Skeletal muscle cell (primary cell): ENCODE measurements at regions not wholly inside any gene's neighbourhood (a gene's known extent, or its start where the extent isn't known, plus 50 kb on each side); places are given as distances from the start of the nearest gene placed in this dataset.
A peak's percentile ranks its signal among the peaks of the same experiment; 100 is the strongest.

ENCODE experiments used
- DNase-seq: peaks from one replicate; pipeline ENCODE4 v3.0.0-alpha.2; 2010; ENCODE audit warnings: low read depth
- H3K4me3 ChIP-seq: 2 replicates; pipeline ENCODE4 v1.5.1; 2011; ENCODE audit warnings: low read depth, mild to moderate bottlenecking, control low read depth, low read length, moderate library complexity

- H3K4me3 ChIP-seq = no peak overlapping the region
- DNase-seq = no peak
Measured at GRCh38 chr10:78526347-78526746, 492.7 kb downstream of the RPS24 start.

GRCh38 chr10:78527296-78527695 is 493.6 kb downstream of the RPS24 start:
- H3K4me3 ChIP-seq = no peak overlapping the region
- no peak for DNase-seq

- no peak for DNase-seq
- H3K4me3 ChIP-seq = no peak overlapping the region
Measured at GRCh38 chr10:78528749-78529204, 495.1 kb downstream of the RPS24 start.

DNA sequence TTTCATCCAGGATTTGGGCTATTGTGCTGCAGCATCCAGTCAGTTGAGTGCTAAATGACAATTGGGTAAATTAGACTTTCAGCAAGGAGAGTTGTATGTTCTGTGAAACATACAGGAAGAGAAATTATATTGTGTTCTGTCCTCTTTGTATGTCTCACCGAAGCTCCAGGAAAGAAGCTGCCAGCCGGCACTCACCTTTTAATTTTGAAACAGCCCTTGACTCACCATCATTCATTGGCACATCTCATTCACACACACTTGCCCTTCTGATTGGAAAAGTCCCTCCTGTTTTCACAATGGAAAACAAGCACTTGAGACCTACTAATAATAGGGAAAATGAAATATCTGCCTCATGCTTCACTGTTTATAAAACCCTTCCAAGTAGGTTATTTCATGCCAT is 495.6 kb downstream of the RPS24 start:
- no peak overlapping the region for H3K4me3 ChIP-seq
- DNase-seq = no peak

DNA sequence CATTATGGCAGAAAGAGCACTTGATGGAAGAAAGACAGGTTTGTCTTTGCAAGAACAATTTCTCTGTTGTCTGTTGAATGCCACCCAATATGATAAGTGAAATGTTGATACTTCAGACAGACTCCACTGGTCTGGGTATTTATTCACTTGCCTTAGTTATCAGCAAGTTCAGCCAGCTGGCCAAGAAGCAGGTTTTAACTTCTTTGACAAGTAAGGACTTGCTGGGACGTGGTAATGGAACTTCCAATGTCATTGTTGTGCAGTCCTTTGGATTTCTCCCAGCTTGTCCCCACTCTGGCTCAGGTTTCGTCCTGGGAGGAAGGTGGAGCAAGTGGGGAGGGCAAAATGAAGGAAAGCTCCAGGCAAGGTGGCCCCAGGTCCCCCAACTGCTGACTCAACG is 497.4 kb downstream of the RPS24 start:
- no peak overlapping the region for H3K4me3 ChIP-seq
- no peak for DNase-seq

- no peak overlapping the region for H3K4me3 ChIP-seq
- DNase-seq = no peak
Measured at GRCh38 chr10:78532480-78533042, 498.9 kb downstream of the RPS24 start.

- no peak overlapping the region for H3K4me3 ChIP-seq
- DNase-seq = no peak
Measured at GRCh38 chr10:78533098-78533497, 499.4 kb downstream of the RPS24 start.

- no peak overlapping the region for H3K4me3 ChIP-seq
- DNase-seq = no peak
Measured at GRCh38 chr10:78533776-78534175, 500.1 kb downstream of the RPS24 start.

DNA sequence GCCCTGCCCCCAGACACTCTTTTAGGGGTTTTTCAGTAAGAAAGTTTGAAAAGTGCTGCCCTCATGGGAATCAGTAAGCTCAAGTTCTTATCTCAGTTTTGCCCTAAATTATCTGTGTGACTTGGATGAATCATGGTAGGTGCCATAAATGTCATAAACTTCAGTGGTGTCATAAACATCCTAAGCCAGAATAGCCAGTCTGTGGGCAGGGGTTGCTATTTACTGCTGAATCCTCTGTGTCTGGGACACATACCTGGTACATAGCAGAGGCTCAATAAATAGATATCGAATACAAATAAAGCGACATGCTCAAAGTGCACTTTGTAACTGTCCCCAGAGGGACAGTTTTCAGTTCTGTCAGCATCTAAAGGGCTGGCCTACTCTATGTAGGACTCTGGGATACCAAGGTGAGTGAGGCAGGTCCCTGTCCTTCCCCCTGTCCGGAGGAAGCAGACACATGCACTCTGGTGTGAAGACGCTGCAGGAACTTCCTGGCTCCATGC is 502.1 kb downstream of the RPS24 start:
- DNase-seq = no peak
- no peak overlapping the region for H3K4me3 ChIP-seq

GRCh38 chr10:78537018-78537417 is 503.4 kb downstream of the RPS24 start:
- DNase-seq = no peak
- no peak overlapping the region for H3K4me3 ChIP-seq

DNA sequence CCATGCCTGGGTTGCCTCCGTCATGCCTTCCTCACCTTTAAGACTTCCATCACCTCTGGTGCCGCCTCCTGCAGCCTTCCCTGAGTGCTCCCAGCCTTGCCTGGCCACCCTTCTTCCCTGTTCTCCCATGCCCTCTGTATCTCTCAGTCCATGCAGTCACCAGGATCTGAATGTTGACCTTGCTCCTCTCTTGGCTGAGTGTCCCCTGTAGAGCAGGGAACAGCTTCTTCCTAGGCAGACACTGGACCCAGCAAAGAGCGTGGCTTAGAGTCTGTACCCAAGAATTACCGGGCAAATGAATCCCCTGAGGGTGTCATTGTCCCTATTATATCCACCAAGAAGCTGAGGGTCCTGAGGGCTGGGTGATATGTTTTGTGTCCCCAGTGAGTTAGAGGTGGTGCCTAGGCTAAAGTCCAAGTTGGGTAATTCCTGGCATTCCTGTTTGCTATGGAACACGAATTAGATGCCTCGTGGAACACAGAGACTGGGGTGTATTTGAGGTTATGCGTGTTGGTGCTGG is 505.6 kb downstream of the RPS24 start:
- DNase-seq = no peak
- no peak overlapping the region for H3K4me3 ChIP-seq

DNA sequence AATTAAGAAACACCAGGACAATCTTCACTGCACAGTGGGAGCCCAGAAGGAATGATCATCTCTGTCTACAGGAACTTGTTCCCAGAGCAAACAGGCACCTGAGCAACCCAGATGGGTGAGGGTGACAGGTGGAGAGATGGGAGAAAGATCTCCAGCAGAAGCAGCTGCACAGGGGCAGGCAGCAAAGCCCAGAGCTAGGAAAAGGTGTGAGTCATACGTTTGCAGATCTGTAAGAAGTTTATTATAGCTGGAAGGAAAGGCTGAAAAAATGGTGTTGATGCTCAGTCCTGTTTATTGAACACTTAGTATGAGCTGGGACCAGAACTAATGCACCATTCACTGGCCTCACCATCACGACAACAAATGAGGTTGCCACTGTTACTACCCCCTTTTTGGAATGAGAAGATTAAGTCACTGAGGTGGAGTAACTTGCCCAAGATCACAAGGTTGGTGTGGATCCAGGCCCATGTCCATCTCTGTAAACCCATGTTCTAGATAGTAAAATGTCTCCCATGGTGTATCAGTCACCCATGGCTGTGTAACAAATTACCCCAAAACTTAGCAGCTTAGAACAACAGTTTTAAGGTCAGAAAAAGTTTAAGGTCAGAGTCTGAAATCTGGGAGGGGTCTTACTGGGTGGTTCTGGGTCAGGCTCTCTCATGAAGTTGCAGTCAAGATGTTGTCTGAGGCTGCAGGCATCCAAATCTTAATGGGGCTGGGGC is 506.9 kb downstream of the RPS24 start:
- H3K4me3 ChIP-seq = no peak overlapping the region
- DNase-seq = no peak

- no peak overlapping the region for H3K4me3 ChIP-seq
- no peak for DNase-seq
Measured at GRCh38 chr10:78541481-78542140, 507.9 kb downstream of the RPS24 start.

- no peak for DNase-seq
- no peak overlapping the region for H3K4me3 ChIP-seq
Measured at GRCh38 chr10:78542141-78542489, 508.5 kb downstream of the RPS24 start.

DNA sequence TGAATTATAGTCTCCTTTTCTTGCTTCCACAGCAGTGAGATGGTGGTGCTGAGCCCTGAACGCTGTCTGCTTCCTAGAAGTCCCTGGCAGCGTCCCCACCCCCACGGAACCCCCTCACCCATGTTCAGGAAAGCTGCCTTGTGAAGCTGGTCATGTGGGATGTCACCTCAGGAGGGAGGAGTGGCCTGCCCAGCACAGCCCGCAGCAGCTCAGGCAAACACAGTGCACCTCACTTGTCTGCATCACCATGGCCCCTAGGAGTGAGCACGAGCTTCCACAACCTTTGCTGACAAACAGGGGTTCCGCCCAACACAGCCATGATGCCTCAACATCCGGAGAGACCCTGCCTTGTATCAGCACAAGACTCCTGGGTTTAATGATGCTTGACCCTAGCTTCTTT is 508.9 kb downstream of the RPS24 start:
- no peak overlapping the region for H3K4me3 ChIP-seq
- no peak for DNase-seq

GRCh38 chr10:78543031-78543748 is 509.5 kb downstream of the RPS24 start:
- no peak overlapping the region for H3K4me3 ChIP-seq
- no peak for DNase-seq

GRCh38 chr10:78543749-78544362 is 510.2 kb downstream of the RPS24 start:
- H3K4me3 ChIP-seq = no peak overlapping the region
- DNase-seq = peak; percentile 86

- no peak overlapping the region for H3K4me3 ChIP-seq
- DNase-seq = no peak
Measured at GRCh38 chr10:78544423-78545090, 510.9 kb downstream of the RPS24 start.

DNA sequence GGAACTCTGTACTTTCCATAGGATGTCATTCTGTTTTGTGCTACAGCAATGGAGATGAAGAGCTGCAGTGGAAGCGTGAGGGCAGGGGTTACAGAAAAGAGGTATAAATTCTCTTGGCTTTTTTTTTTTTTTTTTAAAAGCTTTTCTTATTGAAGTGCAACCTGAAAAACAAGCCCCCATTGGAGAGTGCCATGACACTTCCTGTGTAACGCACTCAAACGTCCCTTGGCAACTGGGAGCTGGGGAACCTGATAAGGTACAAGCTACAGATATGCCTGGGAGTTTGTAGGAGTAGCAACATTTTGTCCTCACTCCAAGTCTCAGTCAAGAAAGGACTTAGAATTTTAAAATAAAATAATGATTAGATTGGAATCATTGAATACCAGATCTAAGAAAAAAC is 512.1 kb downstream of the RPS24 start:
- no peak overlapping the region for H3K4me3 ChIP-seq
- no peak for DNase-seq
